ENCODE measurements at regions not wholly inside any gene's neighbourhood (a gene's known extent, or its start where the extent isn't known, plus 50 kb on each side); places are given as distances from the start of the nearest gene placed in this dataset.

DNA sequence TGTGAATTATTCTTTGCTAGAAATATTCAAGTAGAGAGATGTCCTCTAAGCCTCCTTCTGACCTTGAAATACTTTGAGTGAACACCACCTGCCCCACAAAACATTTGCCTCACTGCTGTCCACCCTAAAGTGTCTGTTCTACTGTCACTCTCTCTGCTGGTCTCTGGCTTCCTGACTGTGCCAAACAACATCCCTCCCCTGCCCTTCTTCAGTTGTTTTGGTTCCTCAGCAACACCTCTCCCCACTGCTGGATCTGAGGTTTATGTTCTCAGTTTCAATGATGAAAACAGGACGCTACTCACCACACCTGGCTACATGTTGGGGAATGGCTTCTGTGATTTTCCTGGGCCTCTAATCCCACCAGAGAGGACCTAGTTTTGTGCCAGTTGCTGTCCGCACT, 456.9 kb downstream of the BCOR start:
- TF ChIP-seq, protein P1, sequence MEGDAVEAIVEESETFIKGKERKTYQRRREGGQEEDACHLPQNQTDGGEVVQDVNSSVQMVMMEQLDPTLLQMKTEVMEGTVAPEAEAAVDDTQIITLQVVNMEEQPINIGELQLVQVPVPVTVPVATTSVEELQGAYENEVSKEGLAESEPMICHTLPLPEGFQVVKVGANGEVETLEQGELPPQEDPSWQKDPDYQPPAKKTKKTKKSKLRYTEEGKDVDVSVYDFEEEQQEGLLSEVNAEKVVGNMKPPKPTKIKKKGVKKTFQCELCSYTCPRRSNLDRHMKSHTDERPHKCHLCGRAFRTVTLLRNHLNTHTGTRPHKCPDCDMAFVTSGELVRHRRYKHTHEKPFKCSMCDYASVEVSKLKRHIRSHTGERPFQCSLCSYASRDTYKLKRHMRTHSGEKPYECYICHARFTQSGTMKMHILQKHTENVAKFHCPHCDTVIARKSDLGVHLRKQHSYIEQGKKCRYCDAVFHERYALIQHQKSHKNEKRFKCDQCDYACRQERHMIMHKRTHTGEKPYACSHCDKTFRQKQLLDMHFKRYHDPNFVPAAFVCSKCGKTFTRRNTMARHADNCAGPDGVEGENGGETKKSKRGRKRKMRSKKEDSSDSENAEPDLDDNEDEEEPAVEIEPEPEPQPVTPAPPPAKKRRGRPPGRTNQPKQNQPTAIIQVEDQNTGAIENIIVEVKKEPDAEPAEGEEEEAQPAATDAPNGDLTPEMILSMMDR (IDR thresholded peaks at IDR 0.05), result no peak
- no peak for TF ChIP-seq POLR2A (IDR thresholded peaks at IDR 0.05)

Data from uterus (tissue), 2 donors.